ENCODE measurements at regions not wholly inside any gene's neighbourhood (a gene's known extent, or its start where the extent isn't known, plus 50 kb on each side); places are given as distances from the start of the nearest gene placed in this dataset.

DNA sequence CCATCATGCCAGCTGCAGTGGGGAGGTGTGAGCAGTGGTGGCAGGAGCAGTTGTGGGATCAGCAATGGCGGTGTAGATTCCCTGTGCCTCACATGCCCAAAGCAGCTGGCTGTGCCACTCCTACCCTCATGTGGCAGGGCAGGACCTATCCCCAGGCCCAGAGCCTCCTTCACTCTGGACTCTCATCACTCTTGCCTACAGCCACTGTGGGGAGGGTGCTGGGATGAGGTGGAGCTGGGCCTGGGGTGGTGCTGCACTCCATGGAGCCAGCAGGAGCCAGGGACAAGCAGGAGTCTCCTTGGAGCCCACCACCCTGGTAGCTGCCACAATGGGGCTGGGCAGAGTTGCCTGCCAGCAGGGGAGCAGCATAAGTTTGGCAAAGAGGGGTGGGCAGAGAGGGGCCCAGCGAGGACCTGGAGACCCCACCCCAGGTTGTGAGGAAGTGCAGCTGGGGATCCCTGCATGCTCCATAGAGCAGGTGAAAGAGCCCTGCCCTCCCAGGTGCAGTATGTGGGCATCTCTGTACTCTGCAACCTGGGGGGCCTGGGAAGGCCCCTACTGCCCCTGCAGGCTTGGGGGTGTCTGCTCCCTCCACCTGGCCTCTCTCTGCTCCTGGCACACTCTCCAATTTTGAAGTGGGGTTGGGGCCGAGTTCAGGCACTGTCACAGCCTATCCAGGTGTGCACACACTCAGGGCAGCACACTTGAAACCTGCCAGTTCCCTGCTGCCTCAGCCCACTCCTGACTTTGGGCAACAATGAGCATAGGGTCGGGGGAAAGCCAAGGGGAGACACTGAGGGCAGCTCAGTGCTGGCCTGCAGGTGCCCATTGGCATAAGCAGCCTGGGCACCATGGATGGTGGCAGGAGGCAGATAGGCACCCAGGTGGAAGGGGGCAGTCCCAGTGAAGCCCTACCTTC is 74.0 kb upstream of the INTU start:
- no peak overlapping the region for H3K27ac Mint-ChIP-seq
- intact Hi-C loops (cut with micrococcal nuclease), result no loop called here
- no peak for DNase-seq
- no peaks in the 10 kb centered on the region for H3K36me3 Mint-ChIP-seq (ENCODE audit: low read depth)
- no peaks in the 10 kb centered on the region for H3K27me3 Mint-ChIP-seq
- no peaks in the 10 kb centered on the region for H3K9me3 Mint-ChIP-seq
- no peaks in the 10 kb centered on the region for H3K4me1 Mint-ChIP-seq
- H3K4me3 Mint-ChIP-seq, result no peak overlapping the region

DNA sequence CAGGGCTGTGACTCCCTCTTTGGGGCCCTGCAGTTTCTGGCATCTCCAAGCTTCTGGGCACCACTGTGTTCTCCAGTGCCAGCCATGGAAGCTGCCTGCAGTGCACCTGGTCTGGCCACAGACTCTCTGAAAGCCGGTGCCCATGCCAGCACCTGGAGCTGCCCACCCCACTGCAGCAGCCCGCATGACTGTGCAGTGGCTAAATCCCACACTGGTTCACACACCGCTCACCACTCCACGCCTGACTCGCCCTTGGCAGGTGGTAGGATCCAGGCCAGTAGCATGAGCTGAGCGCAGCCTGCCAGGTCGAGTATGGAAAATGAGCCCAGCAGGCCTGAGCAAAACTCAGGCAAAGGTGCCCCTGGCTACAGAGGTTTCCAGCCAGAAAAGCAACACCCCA is 72.8 kb upstream of the INTU start:
- Mint-ChIP-seq H3K27me3 (no peaks in the 10 kb centered on the region), H3K9me3 (no peaks in the 10 kb centered on the region)
- intact Hi-C loops (cut with micrococcal nuclease), result no loop called here

DNA sequence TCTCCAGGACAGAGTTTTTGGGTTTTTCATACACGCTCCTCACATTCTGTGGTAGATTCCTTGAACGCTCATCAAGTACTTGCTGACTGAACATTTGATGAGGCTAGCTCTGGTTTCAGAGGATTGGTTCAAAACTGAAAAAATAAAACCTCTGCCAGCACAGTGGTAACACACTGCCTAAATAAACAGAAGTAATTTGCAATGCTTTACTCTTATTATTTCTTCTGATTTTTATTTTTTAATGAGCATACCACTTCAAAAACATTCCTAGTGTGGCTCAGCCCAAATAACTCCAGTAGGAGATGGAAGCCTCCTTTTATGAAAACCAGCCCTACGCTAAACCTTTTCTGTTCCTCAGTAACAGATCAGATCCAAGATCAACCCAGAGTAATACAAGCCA is 72.0 kb upstream of the INTU start:
- Mint-ChIP-seq H3K4me1 (no peaks in the 10 kb centered on the region), H3K27me3 (no peaks in the 10 kb centered on the region), H3K27ac (no peak overlapping the region), H3K9me3 (no peaks in the 10 kb centered on the region), H3K4me3 (no peak overlapping the region), H3K36me3 (ENCODE audit: low read depth) (no peaks in the 10 kb centered on the region)
- intact Hi-C loops (cut with micrococcal nuclease), result no loop called here
- no peak for DNase-seq

More for the DNA sequence above, 72.8 kb upstream of the INTU start:
- H3K4me3 Mint-ChIP-seq, result no peak overlapping the region
- no peaks in the 10 kb centered on the region for H3K4me1 Mint-ChIP-seq
- DNase-seq, result no peak
- no peaks in the 10 kb centered on the region for H3K36me3 Mint-ChIP-seq (ENCODE audit: low read depth)
- H3K27ac Mint-ChIP-seq, result no peak overlapping the region

DNA sequence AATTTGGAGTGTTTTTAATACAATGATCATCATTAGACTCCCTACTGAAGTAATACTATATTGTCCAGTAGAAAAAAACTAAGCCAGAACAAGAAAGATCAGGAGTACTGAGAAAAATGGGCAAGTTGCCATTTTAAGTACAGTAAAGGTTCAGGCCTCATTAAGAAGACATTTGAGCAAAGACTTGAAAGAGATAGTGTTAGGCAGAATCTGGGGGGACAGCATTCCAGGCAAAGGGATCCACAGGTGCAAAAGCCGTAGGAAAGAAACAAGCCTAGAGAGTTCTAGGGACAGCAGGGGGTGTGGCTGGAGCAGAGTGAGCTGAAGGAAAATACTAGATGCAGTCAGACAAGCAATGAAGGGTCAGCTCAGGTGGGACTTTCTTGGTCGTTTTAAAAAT is 58.1 kb upstream of the INTU start:
- H3K4me3 Mint-ChIP-seq, result no peak overlapping the region
- H3K4me1 Mint-ChIP-seq, result no peaks in the 10 kb centered on the region
- no peaks in the 10 kb centered on the region for H3K9me3 Mint-ChIP-seq
- no peaks in the 10 kb centered on the region for H3K36me3 Mint-ChIP-seq (ENCODE audit: low read depth)
- no peak for DNase-seq
- intact Hi-C loops (cut with micrococcal nuclease), result no loop called here
- no peak overlapping the region for H3K27ac Mint-ChIP-seq
- H3K27me3 Mint-ChIP-seq, result no peaks in the 10 kb centered on the region

DNA sequence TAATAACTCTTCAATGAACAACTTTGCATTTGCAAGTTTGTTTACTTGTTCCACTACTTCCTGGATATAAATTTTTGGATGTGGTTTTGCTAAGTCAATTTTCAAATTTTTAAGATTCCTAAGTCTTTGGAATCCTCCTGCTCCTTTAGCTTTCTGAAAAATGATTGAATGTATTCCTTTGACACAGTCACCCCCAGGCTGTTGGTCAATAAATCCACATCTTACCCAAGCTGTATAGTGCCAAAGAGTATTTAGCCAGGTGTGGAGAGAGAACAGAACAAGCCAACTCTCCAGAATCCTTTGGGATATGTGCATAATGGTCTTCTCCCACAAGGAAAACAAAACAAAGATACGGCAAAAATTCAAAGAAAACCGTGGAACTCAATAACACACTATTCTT is 56.9 kb upstream of the INTU start:
- no peaks in the 10 kb centered on the region for H3K27me3 Mint-ChIP-seq
- H3K4me1 Mint-ChIP-seq, result no peaks in the 10 kb centered on the region
- H3K9me3 Mint-ChIP-seq, result no peaks in the 10 kb centered on the region
- H3K4me3 Mint-ChIP-seq, result no peak overlapping the region
- intact Hi-C loops (cut with micrococcal nuclease), result no loop called here
- no peak for DNase-seq
- no peaks in the 10 kb centered on the region for H3K36me3 Mint-ChIP-seq (ENCODE audit: low read depth)
- no peak overlapping the region for H3K27ac Mint-ChIP-seq

DNA sequence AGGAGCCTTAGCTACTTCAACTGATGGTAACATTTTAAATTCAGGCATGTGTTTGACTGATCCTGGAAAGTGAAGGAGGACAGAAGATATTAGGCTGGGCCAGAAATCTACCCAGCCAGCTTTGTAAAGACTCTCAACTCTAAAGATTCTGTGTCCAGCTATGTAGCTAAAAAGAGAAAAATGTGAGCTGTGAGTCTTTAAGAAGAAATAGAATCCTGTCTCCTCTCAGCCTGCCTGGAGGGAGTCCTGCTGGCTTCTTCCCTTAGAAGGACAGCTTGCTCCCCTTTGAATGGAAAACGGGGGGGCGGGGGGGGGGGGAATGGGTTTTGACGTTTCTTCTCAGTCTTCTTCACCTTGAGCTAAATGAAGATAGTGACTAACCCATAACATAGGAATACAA is 54.3 kb upstream of the INTU start:
- Mint-ChIP-seq H3K36me3 (ENCODE audit: low read depth) (no peaks in the 10 kb centered on the region), H3K9me3 (no peaks in the 10 kb centered on the region), H3K4me3 (no peak overlapping the region), H3K27ac (no peak overlapping the region), H3K4me1 (no peaks in the 10 kb centered on the region), H3K27me3 (no peaks in the 10 kb centered on the region)
- no peak for DNase-seq
- intact Hi-C loops (cut with micrococcal nuclease), result no loop called here

DNA sequence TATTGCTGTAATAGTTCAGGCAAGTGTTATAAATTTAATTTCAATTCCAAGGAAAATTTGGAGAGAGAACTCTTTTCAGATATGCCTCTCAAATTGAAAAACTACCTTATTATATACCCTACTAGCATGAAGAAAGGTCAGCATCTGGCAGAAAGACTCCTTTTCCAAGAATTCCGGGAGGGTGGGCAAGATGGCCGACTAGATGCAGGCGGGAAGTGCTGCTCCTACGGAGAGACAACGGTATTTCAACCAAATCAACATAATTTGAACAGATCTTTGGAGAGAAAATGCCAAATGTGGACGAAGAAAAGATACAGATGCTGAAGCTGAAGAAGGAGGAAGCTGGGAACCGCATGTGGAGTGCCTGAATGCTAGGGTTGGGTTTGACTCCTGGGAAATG is 53.8 kb upstream of the INTU start:
- intact Hi-C loops (cut with micrococcal nuclease), result no loop called here
- Mint-ChIP-seq H3K4me3 (no peak overlapping the region), H3K27ac (no peak overlapping the region), H3K36me3 (ENCODE audit: low read depth) (no peaks in the 10 kb centered on the region), H3K4me1 (no peaks in the 10 kb centered on the region), H3K27me3 (no peaks in the 10 kb centered on the region), H3K9me3 (no peaks in the 10 kb centered on the region)
- DNase-seq, result no peak

DNA sequence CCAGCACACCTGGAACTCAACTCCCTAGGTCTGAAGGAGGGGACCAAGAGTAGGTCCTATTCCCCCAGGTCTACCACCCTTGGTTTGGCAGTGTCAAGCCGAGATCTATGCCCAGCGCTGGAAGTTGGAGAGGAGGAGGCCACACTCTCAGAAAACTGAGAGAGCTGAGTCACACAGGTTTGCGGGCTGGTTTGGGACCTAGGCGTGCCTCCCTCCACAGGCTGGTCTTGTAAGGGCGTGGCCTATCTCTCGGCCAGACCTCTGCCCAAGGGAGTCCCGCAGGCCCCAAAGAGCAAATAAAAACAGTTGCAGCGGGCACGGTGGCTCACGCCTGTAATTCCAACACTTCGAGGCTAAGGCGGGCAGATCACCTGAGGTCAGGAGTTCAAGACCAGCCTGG is 52.9 kb upstream of the INTU start:
- H3K27ac Mint-ChIP-seq, result no peak overlapping the region
- no peaks in the 10 kb centered on the region for H3K9me3 Mint-ChIP-seq
- intact Hi-C loops (cut with micrococcal nuclease), result no loop called here
- no peaks in the 10 kb centered on the region for H3K27me3 Mint-ChIP-seq
- H3K36me3 Mint-ChIP-seq (ENCODE audit: low read depth), result no peaks in the 10 kb centered on the region
- no peaks in the 10 kb centered on the region for H3K4me1 Mint-ChIP-seq
- H3K4me3 Mint-ChIP-seq, result no peak overlapping the region
- DNase-seq, result no peak

DNA sequence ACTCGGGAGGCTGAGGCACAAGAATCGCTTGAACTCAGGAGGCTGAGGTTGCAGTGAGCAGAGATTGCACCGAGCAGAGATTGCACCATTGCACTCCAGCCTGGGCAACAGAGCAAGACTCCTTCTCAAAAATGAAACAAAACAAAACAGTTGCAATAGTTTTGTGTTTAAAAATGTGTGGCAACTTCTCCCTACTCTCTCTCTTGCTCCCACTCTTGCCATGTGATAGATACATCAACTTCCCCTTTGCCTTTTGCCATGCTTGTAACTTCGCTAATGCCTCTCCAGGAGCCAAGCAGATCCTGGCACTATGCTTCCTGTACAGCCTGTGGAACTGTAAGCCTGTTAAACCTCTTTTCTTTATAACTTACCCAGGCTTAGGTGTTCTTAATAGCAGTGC is 52.5 kb upstream of the INTU start:
- no peaks in the 10 kb centered on the region for H3K27me3 Mint-ChIP-seq
- H3K9me3 Mint-ChIP-seq, result no peaks in the 10 kb centered on the region

DNA sequence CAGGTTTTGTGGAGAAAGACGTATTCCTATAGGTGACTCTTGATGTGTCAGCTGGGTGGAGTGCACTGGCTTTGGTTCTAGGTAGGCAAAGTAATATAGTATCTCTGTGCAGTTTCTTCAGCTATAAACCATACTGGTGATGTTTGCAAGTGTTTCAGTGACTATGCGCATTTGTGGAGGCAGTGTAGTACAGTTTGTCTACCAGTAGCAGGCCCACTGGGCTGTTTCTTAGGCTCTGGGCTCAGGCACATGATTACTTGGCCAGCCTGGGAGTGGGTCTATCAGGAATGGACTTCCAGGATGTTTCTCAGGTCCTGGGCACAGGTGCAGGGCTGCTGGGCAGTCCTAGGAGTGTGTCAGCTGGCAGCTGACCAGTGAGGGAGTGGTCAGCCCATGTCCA is 51.9 kb upstream of the INTU start:
- H3K27ac Mint-ChIP-seq, result no peak overlapping the region
- H3K27me3 Mint-ChIP-seq, result no peaks in the 10 kb centered on the region
- intact Hi-C loops (cut with micrococcal nuclease), result no loop called here
- H3K4me1 Mint-ChIP-seq, result no peaks in the 10 kb centered on the region
- H3K9me3 Mint-ChIP-seq, result no peaks in the 10 kb centered on the region
- no peak for DNase-seq
- no peaks in the 10 kb centered on the region for H3K36me3 Mint-ChIP-seq (ENCODE audit: low read depth)
- no peak overlapping the region for H3K4me3 Mint-ChIP-seq

More for the DNA sequence above, 52.5 kb upstream of the INTU start:
- intact Hi-C loops (cut with micrococcal nuclease), result no loop called here
- H3K36me3 Mint-ChIP-seq (ENCODE audit: low read depth), result no peaks in the 10 kb centered on the region
- no peak overlapping the region for H3K4me3 Mint-ChIP-seq
- DNase-seq, result no peak
- H3K27ac Mint-ChIP-seq, result no peak overlapping the region
- no peaks in the 10 kb centered on the region for H3K4me1 Mint-ChIP-seq
